DOHH2 (cell line): ENCODE measurements at regions not wholly inside any gene's neighbourhood (a gene's known extent, or its start where the extent isn't known, plus 50 kb on each side); places are given as distances from the start of the nearest gene placed in this dataset.

ENCODE experiments used
- H3F3A ChIP-seq: fragments of 200-600 bp; sonication (generic), shearing (Covaris generic); 2 replicates; pipeline ENCODE4 v1.6.0; 2016; ENCODE audit warnings: antibody characterized with exemption, mild to moderate bottlenecking; ENCODE audit not compliant: control insufficient read depth, insufficient read depth
- H3K27ac ChIP-seq: fragments of 200-600 bp; sonication (generic); 2 replicates; pipeline ENCODE4 v1.5.1; 2014; ENCODE audit warnings: low read depth, mild to moderate bottlenecking, low read length, moderate library complexity
- H3K27me3 ChIP-seq: fragments of 200-600 bp; sonication (generic); 2 replicates; pipeline ENCODE4 v1.6.1; 2014; ENCODE audit warnings: mild to moderate bottlenecking, low read length, mixed read lengths; ENCODE audit not compliant: control insufficient read depth
- H3K36me3 ChIP-seq: fragments of 200-600 bp; sonication (generic); 2 replicates; pipeline ENCODE4 v1.6.1; 2014; ENCODE audit warnings: mild to moderate bottlenecking, low read length, moderate library complexity, mixed read lengths; ENCODE audit not compliant: control insufficient read depth
- H3K4me1 ChIP-seq: fragments of 200-600 bp; sonication (generic); 2 replicates; pipeline ENCODE4 v1.6.1; 2014; ENCODE audit warnings: mild to moderate bottlenecking, low read length, mixed read lengths; ENCODE audit not compliant: control insufficient read depth
- H3K4me2 ChIP-seq: fragments of 200-600 bp; sonication (generic); 2 replicates; pipeline ENCODE4 v1.6.0; 2014; ENCODE audit warnings: mild to moderate bottlenecking, low read length, moderate library complexity
- H3K4me3 ChIP-seq: fragments of 200-600 bp; sonication (generic); 2 replicates; pipeline ENCODE4 v1.5.1; 2014; ENCODE audit warnings: mild to moderate bottlenecking, low read length, mixed read lengths
- H3K79me2 ChIP-seq: fragments of 200-600 bp; sonication (generic); 2 replicates; pipeline ENCODE4 v1.6.1; 2014; ENCODE audit warnings: mild to moderate bottlenecking, low read length, mixed read lengths; ENCODE audit not compliant: control insufficient read depth
- H3K9me2 ChIP-seq: fragments of 200-600 bp; sonication (generic); replicated peaks from 2 replicates; pipeline ENCODE4 v1.6.1; 2014; ENCODE audit warnings: mild to moderate bottlenecking, low read length, mixed read lengths; ENCODE audit not compliant: control insufficient read depth
- H3K9me3 ChIP-seq: fragments of 200-600 bp; sonication (generic); 2 replicates; pipeline ENCODE4 v1.6.1; 2014; ENCODE audit warnings: antibody characterized with exemption, low read length, mixed read lengths; ENCODE audit not compliant: control insufficient read depth, insufficient read depth
- H4K20me1 ChIP-seq: fragments of 200-600 bp; sonication (generic); 2 replicates; pipeline ENCODE4 v1.6.0; 2014; ENCODE audit warnings: low read depth, mild to moderate bottlenecking, antibody characterized with exemption, low read length, moderate library complexity; ENCODE audit not compliant: control insufficient read depth, insufficient read depth
- EZH2phosphoT487 ChIP-seq: fragments of 200-600 bp; sonication (generic); IDR thresholded peaks from 2 replicates; pipeline ENCODE4 v1.6.1; 2017; ENCODE audit warnings: borderline replicate concordance, mild to moderate bottlenecking, antibody characterized with exemption, low read length, moderate library complexity, mixed read lengths
- TF ChIP-seq, protein P1 (sequence below): fragments of 200-600 bp; sonication (generic); IDR thresholded peaks from one replicate; pipeline ENCODE4 v1.5.1; 2014; ENCODE audit warnings: antibody characterized with exemption, mild to moderate bottlenecking, low read depth, low read length; ENCODE audit not compliant: poor library complexity, severe bottlenecking

DNA sequence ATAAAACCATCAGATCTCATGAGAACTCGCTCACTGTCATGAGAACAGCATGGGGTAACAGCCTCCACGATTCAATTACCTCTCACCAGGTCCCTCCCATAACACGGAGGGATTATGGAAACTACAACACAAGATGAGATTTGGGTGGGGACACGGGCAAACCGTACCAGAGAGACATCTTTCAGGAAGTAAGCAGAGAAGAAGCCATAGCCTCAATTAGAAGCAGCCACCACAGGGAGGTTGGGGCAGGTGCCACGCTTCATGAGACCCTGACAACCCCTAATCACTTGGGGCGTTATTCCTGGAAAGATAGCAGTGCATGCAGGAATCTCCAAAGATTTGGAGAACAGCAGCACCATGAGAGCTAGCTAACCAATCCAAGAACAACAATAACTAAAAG is 52.9 kb upstream of the SIRPG start:
- H3K79me2 ChIP-seq = no peaks in the 10 kb centered on the region
- H3K27ac ChIP-seq = no peak overlapping the region
- no peaks in the 10 kb centered on the region for H3K4me1 ChIP-seq
- H3K4me2 ChIP-seq = no peak overlapping the region
- no peaks in the 10 kb centered on the region for H3K9me3 ChIP-seq
- no peaks in the 10 kb centered on the region for H3K9me2 ChIP-seq
- peaks cover 18% of the 10 kb centered on the region for H3K27me3 ChIP-seq
- no peaks in the 10 kb centered on the region for H3K36me3 ChIP-seq
- H3F3A ChIP-seq = no peaks in the 10 kb centered on the region
- TF ChIP-seq EZH2phosphoT487 = no peak
- TF ChIP-seq, protein P1, sequence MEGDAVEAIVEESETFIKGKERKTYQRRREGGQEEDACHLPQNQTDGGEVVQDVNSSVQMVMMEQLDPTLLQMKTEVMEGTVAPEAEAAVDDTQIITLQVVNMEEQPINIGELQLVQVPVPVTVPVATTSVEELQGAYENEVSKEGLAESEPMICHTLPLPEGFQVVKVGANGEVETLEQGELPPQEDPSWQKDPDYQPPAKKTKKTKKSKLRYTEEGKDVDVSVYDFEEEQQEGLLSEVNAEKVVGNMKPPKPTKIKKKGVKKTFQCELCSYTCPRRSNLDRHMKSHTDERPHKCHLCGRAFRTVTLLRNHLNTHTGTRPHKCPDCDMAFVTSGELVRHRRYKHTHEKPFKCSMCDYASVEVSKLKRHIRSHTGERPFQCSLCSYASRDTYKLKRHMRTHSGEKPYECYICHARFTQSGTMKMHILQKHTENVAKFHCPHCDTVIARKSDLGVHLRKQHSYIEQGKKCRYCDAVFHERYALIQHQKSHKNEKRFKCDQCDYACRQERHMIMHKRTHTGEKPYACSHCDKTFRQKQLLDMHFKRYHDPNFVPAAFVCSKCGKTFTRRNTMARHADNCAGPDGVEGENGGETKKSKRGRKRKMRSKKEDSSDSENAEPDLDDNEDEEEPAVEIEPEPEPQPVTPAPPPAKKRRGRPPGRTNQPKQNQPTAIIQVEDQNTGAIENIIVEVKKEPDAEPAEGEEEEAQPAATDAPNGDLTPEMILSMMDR = no peak
- H3K4me3 ChIP-seq = no peak overlapping the region
- H4K20me1 ChIP-seq = no peaks in the 10 kb centered on the region

DNA sequence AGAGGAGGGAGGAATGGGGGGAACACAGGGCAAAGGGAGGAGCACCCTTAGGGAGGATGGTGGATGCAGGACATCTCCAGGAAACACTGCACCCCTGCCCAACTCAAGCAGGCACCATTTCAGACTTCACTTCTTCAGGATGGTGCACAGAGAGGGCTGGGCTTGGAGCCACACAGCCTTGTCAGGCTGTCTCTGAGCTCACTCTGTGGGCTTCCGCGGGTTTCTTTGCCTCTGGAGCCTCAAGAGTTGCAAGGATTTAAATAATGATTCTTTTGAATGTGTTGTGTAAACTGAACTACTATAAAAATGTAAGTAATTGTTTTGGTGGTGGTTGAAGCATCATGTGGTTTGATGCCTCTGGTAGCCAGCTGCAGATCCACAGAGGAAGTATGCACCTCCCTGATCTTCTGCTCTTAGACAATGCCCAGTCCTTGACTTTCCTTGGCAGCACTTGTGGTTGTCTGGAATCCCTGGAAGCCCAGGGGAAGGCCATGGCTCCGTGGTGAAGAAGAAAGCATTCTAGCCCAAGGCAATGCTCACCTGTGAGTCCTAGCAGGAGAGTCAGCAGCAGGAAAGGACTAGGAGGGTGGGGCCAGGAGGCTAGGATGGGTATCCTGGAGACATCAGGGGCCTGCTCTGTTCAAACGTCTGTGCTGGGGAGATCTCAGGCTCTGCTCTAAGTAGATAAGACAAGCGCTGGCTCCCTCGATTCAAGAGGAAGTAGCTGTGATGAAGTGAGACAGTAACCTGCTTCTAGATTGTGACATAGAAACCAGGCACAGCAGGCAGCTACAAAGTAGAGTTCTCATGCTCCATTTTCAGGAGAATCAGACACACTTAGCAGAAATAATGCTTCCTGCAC is 50.2 kb upstream of the SIRPG start:
- Histone ChIP-seq H3K9me3 (no peaks in the 10 kb centered on the region), H3K27me3 (peaks cover 16% of the 10 kb centered on the region), H3K4me1 (no peaks in the 10 kb centered on the region), H3F3A (no peaks in the 10 kb centered on the region), H3K36me3 (no peaks in the 10 kb centered on the region), H3K4me3 (no peak overlapping the region), H4K20me1 (no peaks in the 10 kb centered on the region), H3K9me2 (no peaks in the 10 kb centered on the region), H3K4me2 (no peak overlapping the region), H3K79me2 (no peaks in the 10 kb centered on the region), H3K27ac (no peak overlapping the region)
- TF ChIP-seq EZH2phosphoT487 = no peak
- TF ChIP-seq, protein P1 = no peak
